IPS DF 19.7 (cell line): ENCODE measurements at regions not wholly inside any gene's neighbourhood (a gene's known extent, or its start where the extent isn't known, plus 50 kb on each side); places are given as distances from the start of the nearest gene placed in this dataset.
A peak's percentile ranks its signal among the peaks of the same experiment; 100 is the strongest.
"Not testable (repeated sequence)": the region's sequence is repeated elsewhere in the genome, so short reads cannot be mapped to it uniquely, and the experiment has no call there.

Experiments used
- DNase-seq: peaks from one replicate; pipeline ENCODE4 v3.0.0-alpha.2; 2013; ENCODE audit warnings: low read depth, low spot score

- DNase-seq: not testable (repeated sequence)
Observed at GRCh38 chr13:64558031-64558430, 2672.1 kb downstream of the PCDH9 start.

- no peak for DNase-seq
Observed at GRCh38 chr13:64556376-64556775, 2673.8 kb downstream of the PCDH9 start.

- DNase-seq: no peak
Observed at GRCh38 chr13:64553411-64554129, 2676.6 kb downstream of the PCDH9 start.

GRCh38 chr13:64551755-64552154 lies 2678.4 kb downstream of the PCDH9 start:
- DNase-seq: no peak

- no peak for DNase-seq
Observed at GRCh38 chr13:64546371-64546770, 2683.8 kb downstream of the PCDH9 start.

GRCh38 chr13:64540976-64541375 lies 2689.2 kb downstream of the PCDH9 start:
- no peak for DNase-seq

- DNase-seq: no peak
Observed at GRCh38 chr13:64540468-64540867, 2689.7 kb downstream of the PCDH9 start.

- no peak for DNase-seq
Observed at GRCh38 chr13:64538711-64539110, 2691.4 kb downstream of the PCDH9 start.

- peak; percentile 15 for DNase-seq
Observed at GRCh38 chr13:64534302-64534701, 2695.8 kb downstream of the PCDH9 start.

- no peak for DNase-seq
Observed at GRCh38 chr13:64531400-64531799, 2698.7 kb downstream of the PCDH9 start.

- DNase-seq: peak; percentile 9
Observed at GRCh38 chr13:64529874-64530485, 2700.2 kb downstream of the PCDH9 start.

- no peak for DNase-seq
Observed at GRCh38 chr13:64528838-64529237, 2701.3 kb downstream of the PCDH9 start.

- no peak for DNase-seq
Observed at GRCh38 chr13:64527561-64527960, 2702.6 kb downstream of the PCDH9 start.

GRCh38 chr13:64525687-64526086 lies 2704.4 kb downstream of the PCDH9 start:
- no peak for DNase-seq

GRCh38 chr13:64510747-64511146 lies 2719.4 kb downstream of the PCDH9 start:
- DNase-seq: no peak

- DNase-seq: no peak
Observed at GRCh38 chr13:64506246-64506645, 2723.9 kb downstream of the PCDH9 start.

GRCh38 chr13:64505336-64505910 lies 2724.7 kb downstream of the PCDH9 start:
- DNase-seq: no peak

GRCh38 chr13:64488731-64489130 lies 2741.4 kb downstream of the PCDH9 start:
- no peak for DNase-seq

GRCh38 chr13:64482373-64482772 lies 2747.8 kb downstream of the PCDH9 start:
- DNase-seq: no peak

GRCh38 chr13:64480672-64481071 lies 2749.5 kb downstream of the PCDH9 start:
- no peak for DNase-seq

GRCh38 chr13:64480211-64480610 lies 2749.9 kb downstream of the PCDH9 start:
- no peak for DNase-seq

- DNase-seq: no peak
Observed at GRCh38 chr13:64477146-64477545, 2753.0 kb downstream of the PCDH9 start.

GRCh38 chr13:64476041-64476568 lies 2754.0 kb downstream of the PCDH9 start:
- DNase-seq: not testable (repeated sequence)
